HepG2 (cell line): ENCODE measurements at regions not wholly inside any gene's neighbourhood (a gene's known extent, or its start where the extent isn't known, plus 50 kb on each side); places are given as distances from the start of the nearest gene placed in this dataset.

Source experiments
- ATAC-seq: fragments of 200-7000 bp; cut with Tn5 transposase; 3 replicates; pipeline ENCODE4 v1.9.1; 2020; ENCODE audit warnings: mild to moderate bottlenecking, moderate library complexity
- BruUV-seq: library from RNA; stranded (reverse); fragments of 400-500 nt; replicated peaks from 2 replicates; lab custom pipeline; 2021; lab: Mats Ljungman, UMichigan
- CTCF ChIA-PET: fragments of 300-600 bp; formaldehyde crosslinking; extraction: SDS; loops from one replicate; lab custom pipeline; 2021; ENCODE audit warnings: low total read pairs, inconsistent platforms, low intra/inter-chr PET ratio; lab: Yijun Ruan, JAX
- POLR2A ChIA-PET: fragments of 350-600 bp; sonication (Branson Sonifier 250); formaldehyde crosslinking; loops from one replicate; lab custom pipeline; 2020; ENCODE audit warnings: antibody characterized with exemption, inconsistent platforms; lab: Yijun Ruan, JAX
- DNase-seq: peaks from one replicate; pipeline ENCODE4 v3.0.0-alpha.2; 2015; ENCODE audit warnings: low spot score
- FAIRE-seq: peaks from 3 replicates; lab custom pipeline; 2011; peaks lifted over from hg19 to GRCh38; lab: Jason Lieb, UNC
- H2AFZ ChIP-seq: one replicate; pipeline ENCODE4 v1.6.1; 2011; ENCODE audit warnings: low read length, inconsistent platforms
- H3K27ac ChIP-seq: fragments of 300-600 bp; 3 replicates; pipeline ENCODE4 v1.8.0; 2011; ENCODE audit warnings: mixed run types, mild to moderate bottlenecking, mixed read lengths, low read length, inconsistent platforms; ENCODE audit not compliant: insufficient read depth; ENCODE audit errors: extremely low read length
- H3K27me3 ChIP-seq, 2 experiments: fragments of 200-600 bp in 1 of 2; 2 replicates in 1 of 2; 3 replicates in 1 of 2; pipeline versions ENCODE4 v1.6.0 to v1.8.0; 2011; ENCODE audit warnings: low read length in 2 of 2, mild to moderate bottlenecking in 2 of 2, moderate library complexity in 2 of 2, inconsistent platforms in 1 of 2; ENCODE audit not compliant: insufficient read depth in 2 of 2, control insufficient read depth in 1 of 2
- H3K36me3 ChIP-seq, 2 experiments: fragments of 200-600 bp in 1 of 2; replicated peaks in 1 of 2; 2 replicates in 1 of 2; 3 replicates in 1 of 2; pipeline versions ENCODE4 v1.5.1 to v1.8.0; 2011; ENCODE audit warnings: low read length in 2 of 2, inconsistent platforms in 1 of 2; ENCODE audit not compliant: insufficient read depth in 2 of 2, control insufficient read depth in 1 of 2
- H3K4me1 ChIP-seq: 2 replicates; pipeline ENCODE4 v1.5.1; 2012; ENCODE audit warnings: low read length, inconsistent platforms; ENCODE audit not compliant: insufficient read depth
- H3K4me2 ChIP-seq: 2 replicates; pipeline ENCODE4 v1.6.0; 2011; ENCODE audit warnings: low read depth, low read length, inconsistent platforms
- H3K4me3 ChIP-seq, 3 experiments: fragments of 200-600 bp in 1 of 3; sonication (generic), shearing (Covaris generic) in 1 of 3; replicated peaks in 1 of 3; 2 replicates each; pipeline ENCODE4 v1.5.1; 2011 to 2016; ENCODE audit warnings: low read length in 3 of 3, inconsistent platforms in 2 of 3, low read depth in 2 of 3, mild to moderate bottlenecking in 2 of 3, control low read depth in 1 of 3, mixed read lengths in 1 of 3; ENCODE audit not compliant: insufficient read depth in 1 of 3
- H3K79me2 ChIP-seq: one replicate; pipeline ENCODE4 v1.6.1; 2011; ENCODE audit warnings: low read length, inconsistent platforms; ENCODE audit not compliant: insufficient read depth
- H3K9ac ChIP-seq: 2 replicates; pipeline ENCODE4 v1.6.0; 2011; ENCODE audit warnings: mild to moderate bottlenecking, low read depth, low read length, inconsistent platforms; ENCODE audit not compliant: insufficient read depth
- H3K9me3 ChIP-seq: 2 replicates; pipeline ENCODE4 v1.5.1; 2012; ENCODE audit warnings: mild to moderate bottlenecking, low read length
- H4K20me1 ChIP-seq: 2 replicates; pipeline ENCODE4 v1.6.0; 2011; ENCODE audit warnings: inconsistent platforms, mild to moderate bottlenecking, low read length, moderate library complexity; ENCODE audit not compliant: insufficient read depth
- ELF1 ChIP-seq: sonication (generic); formaldehyde crosslinking; IDR thresholded peaks from 2 replicates; pipeline ENCODE4 v1.4.0; 2020; ENCODE audit warnings: missing genetic modification reagents
- GATAD2A ChIP-seq: IDR thresholded peaks from 2 replicates; pipeline ENCODE4 v1.6.1; 2016
- HIVEP1 ChIP-seq: sonication (generic); formaldehyde crosslinking; IDR thresholded peaks from 2 replicates; pipeline ENCODE4 v1.4.0; 2020; ENCODE audit warnings: mild to moderate bottlenecking, missing genetic modification reagents
- IKZF4 ChIP-seq: sonication (generic); formaldehyde crosslinking; IDR thresholded peaks from 2 replicates; pipeline ENCODE4 v1.5.1; 2020; ENCODE audit warnings: borderline replicate concordance, mild to moderate bottlenecking, low read depth, missing genetic modification reagents; ENCODE audit errors: not compliant biosample characterization
- MAFK ChIP-seq, 2 experiments: IDR thresholded peaks in 1 of 2; conservative IDR thresholded peaks in 1 of 2; 2 replicates each; pipeline ENCODE4 v1.6.1; 2011; ENCODE audit warnings: improper control_type of control experiment in 2 of 2, low read length in 2 of 2
- RXRB ChIP-seq: IDR thresholded peaks from 2 replicates; pipeline ENCODE4 v1.6.1; 2016; ENCODE audit warnings: borderline replicate concordance, missing genetic modification reagents, missing compliant biosample characterization
- THAP9 ChIP-seq: sonication (generic); formaldehyde crosslinking; IDR thresholded peaks from 2 replicates; pipeline ENCODE4; 2020; ENCODE audit warnings: missing genetic modification reagents, mild to moderate bottlenecking, borderline replicate concordance
- ZBTB4 ChIP-seq: sonication (generic); formaldehyde crosslinking; IDR thresholded peaks from 2 replicates; pipeline ENCODE4 v1.4.0; 2020; ENCODE audit warnings: missing genetic modification reagents, mild to moderate bottlenecking, borderline replicate concordance
- ZNF17 ChIP-seq: sonication (generic); formaldehyde crosslinking; IDR thresholded peaks from 2 replicates; pipeline ENCODE4 v1.5.0; 2020; ENCODE audit warnings: mild to moderate bottlenecking, missing genetic modification reagents
- ZNF18 ChIP-seq: sonication (generic); formaldehyde crosslinking; IDR thresholded peaks from 2 replicates; pipeline ENCODE4 v1.8.0; 2022; ENCODE audit warnings: mild to moderate bottlenecking, missing genetic modification reagents; ENCODE audit not compliant: insufficient replicate concordance
- ZNF33A ChIP-seq: sonication (generic); formaldehyde crosslinking; IDR thresholded peaks from 2 replicates; pipeline ENCODE4 v1.5.1; 2020; ENCODE audit warnings: missing genetic modification reagents, mild to moderate bottlenecking, moderate library complexity, borderline replicate concordance
- WGBS: methylation state at CpG from one replicate; pipeline ENCODE4 v1.1.6; 2017; ENCODE audit warnings: low lambda C conversion rate; 5-methylcytosine and 5-hydroxymethylcytosine counted together
- in situ Hi-C: cut with HindIII; loops from 2 replicates; pipeline ENCODE4 v1.10.0; 2017; ENCODE audit warnings: low pct_unique_long_range_greater_than_20kb; ENCODE audit not compliant: extremely low pct_ligation_motif_present
- intact Hi-C: fragments of 100-400 bp; cut with micrococcal nuclease; formaldehyde crosslinking; loops from one replicate; pipeline ENCODE4 v1.10.0; 2022; ENCODE audit not compliant: unreplicated experiment

- FAIRE-seq (no peak), ATAC-seq (no peak), DNase-seq (no peak)
- no peaks in the 10 kb centered on the region for H3K9me3 ChIP-seq
- H3K4me1 ChIP-seq: 0 out of 2 replicates have a peak, but pooled peaks cover 8% of the 10 kb centered on the region
- H3K27me3 ChIP-seq: no peaks in the 10 kb centered on the region
- 22% methylated on average over 6 of the region's 6 CpGs for WGBS
- intact Hi-C loops (no loop called here), in situ Hi-C loops (no loop called here)
- no peaks in the 10 kb centered on the region for H3K36me3 ChIP-seq
- no peak overlapping the region for H3K27ac ChIP-seq
- H4K20me1 ChIP-seq: no peaks in the 10 kb centered on the region
- ChIA-PET CTCF (no interaction called here), POLR2A (no interaction called here)
- no peak overlapping the region for H3K4me2 ChIP-seq
- no peak overlapping the region for H3K9ac ChIP-seq
- no peaks in the 10 kb centered on the region for H3K79me2 ChIP-seq
- TF ChIP-seq ZBTB4 (CRISPR knock-in tag) (no peak), THAP9 (no peak), IKZF4 (CRISPR knock-in tag) (no peak), GATAD2A (CRISPR knock-in tag) (no peak), ELF1 (CRISPR knock-in tag) (no peak), MAFK (conservative IDR thresholded peaks at IDR 0.05 in 1 of 2, IDR thresholded peaks at IDR 0.05 in 1 of 2; ENCODE audit: low read length in 2 of 2) (no peak), ZNF18 (CRISPR knock-in tag) (no peak), RXRB (CRISPR knock-in tag) (no peak), ZNF33A (CRISPR knock-in tag) (no peak), HIVEP1 (CRISPR knock-in tag) (no peak), ZNF17 (no peak)
- no peak overlapping the region for H2AFZ ChIP-seq
- no peak overlapping the region for H3K4me3 ChIP-seq
- no TSS peak for BruUV-seq
Observed at GRCh38 chr12:19613051-19613535, 173.8 kb downstream of the AEBP2 start.
